ENCODE measurements at regions not wholly inside any gene's neighbourhood (a gene's known extent, or its start where the extent isn't known, plus 50 kb on each side); places are given as distances from the start of the nearest gene placed in this dataset.

GRCh38 chr13:111954661-111955411 lies 112.1 kb upstream of the SOX1 start:
- DNase-seq, result no peak

- DNase-seq, result no peak
Observed at GRCh38 chr13:111955412-111956065, 111.4 kb upstream of the SOX1 start.

GRCh38 chr13:111956261-111957151 lies 110.4 kb upstream of the SOX1 start:
- no peak for DNase-seq

GRCh38 chr13:111957913-111958450 lies 109.0 kb upstream of the SOX1 start:
- DNase-seq, result no peak

- no peak for DNase-seq
Observed at GRCh38 chr13:111958612-111959395, 108.1 kb upstream of the SOX1 start.

- DNase-seq, result no peak
Observed at GRCh38 chr13:111960152-111960772, 106.7 kb upstream of the SOX1 start.

GRCh38 chr13:111961236-111961635 lies 105.7 kb upstream of the SOX1 start:
- no peak for DNase-seq

GRCh38 chr13:111961651-111962192 lies 105.2 kb upstream of the SOX1 start:
- no peak for DNase-seq

- DNase-seq, result no peak
Observed at GRCh38 chr13:111962431-111962891, 104.5 kb upstream of the SOX1 start.

GRCh38 chr13:111963031-111963430 lies 103.9 kb upstream of the SOX1 start:
- DNase-seq, result no peak

- DNase-seq, result no peak
Observed at GRCh38 chr13:111964411-111965035, 102.4 kb upstream of the SOX1 start.

GRCh38 chr13:111965466-111966214 lies 101.3 kb upstream of the SOX1 start:
- no peak for DNase-seq

GRCh38 chr13:111966933-111967332 lies 100.0 kb upstream of the SOX1 start:
- DNase-seq, result no peak

- no peak for DNase-seq
Observed at GRCh38 chr13:111967572-111968201, 99.3 kb upstream of the SOX1 start.

GRCh38 chr13:111968336-111969010 lies 98.5 kb upstream of the SOX1 start:
- DNase-seq, result no peak

- DNase-seq, result no peak
Observed at GRCh38 chr13:111969551-111970135, 97.3 kb upstream of the SOX1 start.

GRCh38 chr13:111970494-111971141 lies 96.3 kb upstream of the SOX1 start:
- no peak for DNase-seq

Measured in NCI-H748 treated with DMSO at 0.1 percent for 48 hours (cell line).